ENCODE measurements at regions not wholly inside any gene's neighbourhood (a gene's known extent, or its start where the extent isn't known, plus 50 kb on each side); places are given as distances from the start of the nearest gene placed in this dataset.
"Not testable (repeated sequence)": the region's sequence is repeated elsewhere in the genome, so short reads cannot be mapped to it uniquely, and the experiment has no call there.

- TF ChIP-seq, protein P1, sequence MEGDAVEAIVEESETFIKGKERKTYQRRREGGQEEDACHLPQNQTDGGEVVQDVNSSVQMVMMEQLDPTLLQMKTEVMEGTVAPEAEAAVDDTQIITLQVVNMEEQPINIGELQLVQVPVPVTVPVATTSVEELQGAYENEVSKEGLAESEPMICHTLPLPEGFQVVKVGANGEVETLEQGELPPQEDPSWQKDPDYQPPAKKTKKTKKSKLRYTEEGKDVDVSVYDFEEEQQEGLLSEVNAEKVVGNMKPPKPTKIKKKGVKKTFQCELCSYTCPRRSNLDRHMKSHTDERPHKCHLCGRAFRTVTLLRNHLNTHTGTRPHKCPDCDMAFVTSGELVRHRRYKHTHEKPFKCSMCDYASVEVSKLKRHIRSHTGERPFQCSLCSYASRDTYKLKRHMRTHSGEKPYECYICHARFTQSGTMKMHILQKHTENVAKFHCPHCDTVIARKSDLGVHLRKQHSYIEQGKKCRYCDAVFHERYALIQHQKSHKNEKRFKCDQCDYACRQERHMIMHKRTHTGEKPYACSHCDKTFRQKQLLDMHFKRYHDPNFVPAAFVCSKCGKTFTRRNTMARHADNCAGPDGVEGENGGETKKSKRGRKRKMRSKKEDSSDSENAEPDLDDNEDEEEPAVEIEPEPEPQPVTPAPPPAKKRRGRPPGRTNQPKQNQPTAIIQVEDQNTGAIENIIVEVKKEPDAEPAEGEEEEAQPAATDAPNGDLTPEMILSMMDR (IDR thresholded peaks at IDR 0.05; ENCODE audit: poor library complexity) = no peak
- TF ChIP-seq EZH2 (IDR thresholded peaks at IDR 0.05; ENCODE audit: borderline replicate concordance) (no peak), EZH2phosphoT487 (IDR thresholded peaks at IDR 0.05; ENCODE audit: low read depth, severe bottlenecking, unreplicated experiment) (no peak)
These were observed 353.3 kb upstream of the EMCN start for GRCh38 chr4:100870940-100871772.

DNA sequence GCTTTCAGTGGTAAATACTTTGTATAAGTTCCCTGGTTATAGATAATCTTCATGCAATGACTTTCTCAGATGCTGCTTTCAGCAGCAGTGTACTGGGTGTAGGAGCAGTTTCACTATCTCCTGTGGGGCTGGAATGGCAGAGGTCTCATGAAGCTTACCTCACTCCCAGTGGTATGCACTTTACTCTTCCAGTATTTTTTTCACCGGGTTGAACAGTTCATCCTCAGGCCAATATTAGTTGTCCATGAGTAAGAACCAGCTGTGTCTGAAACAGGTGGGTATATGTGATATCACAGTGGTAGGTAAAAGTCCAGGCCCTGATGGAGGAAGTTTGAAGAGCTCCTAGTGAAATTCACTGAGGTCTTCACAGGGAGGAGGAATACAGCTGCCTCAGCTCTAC is 351.5 kb upstream of the EMCN start:
- H3K9me2 ChIP-seq (replicated peaks; ENCODE audit: insufficient read depth) = no peaks in the 10 kb centered on the region
- no peak overlapping the region for H2AFZ ChIP-seq
- TF ChIP-seq EZH2phosphoT487 (IDR thresholded peaks at IDR 0.05; ENCODE audit: low read depth, severe bottlenecking, unreplicated experiment) (no peak), EZH2 (IDR thresholded peaks at IDR 0.05; ENCODE audit: borderline replicate concordance) (no peak)
- TF ChIP-seq, protein P1 (IDR thresholded peaks at IDR 0.05; ENCODE audit: poor library complexity) = no peak
- H3K79me2 ChIP-seq = no peaks in the 10 kb centered on the region
- H4K20me1 ChIP-seq (ENCODE audit: insufficient read depth, poor library complexity, severe bottlenecking) = no peaks in the 10 kb centered on the region
- no peak overlapping the region for H3K4me2 ChIP-seq
- H3K9me3 ChIP-seq (ENCODE audit: low read depth) = no peaks in the 10 kb centered on the region
- 79% methylated on average over 1 of the region's 1 CpG for WGBS (ENCODE audit: low lambda C conversion rate, missing lambda C conversion rate)
- no peaks in the 10 kb centered on the region for H3K36me3 ChIP-seq (replicated peaks; ENCODE audit: insufficient read depth, low read depth)
- peak; percentile 11 for DNase-seq (ENCODE audit: low spot score)
- peak overlapping the region; percentile 40 for H3K27ac ChIP-seq
- H3K4me3 ChIP-seq = no peak overlapping the region
- no peaks in the 10 kb centered on the region for H3K27me3 ChIP-seq
- H3K4me1 ChIP-seq (ENCODE audit: insufficient read depth) = no peaks in the 10 kb centered on the region

More at GRCh38 chr4:100870940-100871772, 353.3 kb upstream of the EMCN start:
- no peak overlapping the region for H3K4me3 ChIP-seq
- no peaks in the 10 kb centered on the region for H4K20me1 ChIP-seq (ENCODE audit: insufficient read depth, poor library complexity, severe bottlenecking)
- no peaks in the 10 kb centered on the region for H3K9me3 ChIP-seq (ENCODE audit: low read depth)
- H3K27ac ChIP-seq = no peak overlapping the region
- H2AFZ ChIP-seq = no peak overlapping the region
- H3K4me2 ChIP-seq = no peak overlapping the region
- no peaks in the 10 kb centered on the region for H3K36me3 ChIP-seq (replicated peaks; ENCODE audit: insufficient read depth, low read depth)
- no peaks in the 10 kb centered on the region for H3K9me2 ChIP-seq (replicated peaks; ENCODE audit: insufficient read depth)
- H3K27me3 ChIP-seq = no peaks in the 10 kb centered on the region
- H3K4me1 ChIP-seq (ENCODE audit: insufficient read depth) = no peaks in the 10 kb centered on the region
- no peaks in the 10 kb centered on the region for H3K79me2 ChIP-seq
- DNase-seq (ENCODE audit: low spot score) = no peak
- WGBS (ENCODE audit: low lambda C conversion rate, missing lambda C conversion rate) = 94% methylated on average over 8 of the region's 8 CpGs

GRCh38 chr4:100868281-100868680 is 350.5 kb upstream of the EMCN start:
- not testable (repeated sequence) for H2AFZ ChIP-seq; H3K4me1 ChIP-seq (ENCODE audit: insufficient read depth); H3K4me3 ChIP-seq; H3K9me3 ChIP-seq (ENCODE audit: low read depth); H3K79me2 ChIP-seq; H3K27me3 ChIP-seq; H3K36me3 ChIP-seq (replicated peaks; ENCODE audit: insufficient read depth, low read depth); H3K9me2 ChIP-seq (replicated peaks; ENCODE audit: insufficient read depth); H3K27ac ChIP-seq; H4K20me1 ChIP-seq (ENCODE audit: insufficient read depth, poor library complexity, severe bottlenecking)
- peak; percentile 77 for DNase-seq (ENCODE audit: low spot score)
- WGBS (ENCODE audit: low lambda C conversion rate, missing lambda C conversion rate) = 56% methylated on average over 4 of the region's 4 CpGs
- peak overlapping the region; percentile 37 for H3K4me2 ChIP-seq

GRCh38 chr4:100852326-100852725 is 334.5 kb upstream of the EMCN start:
- no peak for TF ChIP-seq EZH2 (IDR thresholded peaks at IDR 0.05; ENCODE audit: borderline replicate concordance)
- TF ChIP-seq EZH2phosphoT487 (IDR thresholded peaks at IDR 0.05; ENCODE audit: low read depth, severe bottlenecking, unreplicated experiment) = no peak
- TF ChIP-seq, protein P1 (IDR thresholded peaks at IDR 0.05; ENCODE audit: poor library complexity) = no peak
- no peak overlapping the region for H2AFZ ChIP-seq
- no peaks in the 10 kb centered on the region for H3K27me3 ChIP-seq
- WGBS (ENCODE audit: low lambda C conversion rate, missing lambda C conversion rate) = 96% methylated on average over 1 of the region's 1 CpG
- H3K4me3 ChIP-seq = no peak overlapping the region
- H4K20me1 ChIP-seq (ENCODE audit: insufficient read depth, poor library complexity, severe bottlenecking) = no peaks in the 10 kb centered on the region
- no peaks in the 10 kb centered on the region for H3K79me2 ChIP-seq
- H3K36me3 ChIP-seq (replicated peaks; ENCODE audit: insufficient read depth, low read depth) = no peaks in the 10 kb centered on the region
- H3K27ac ChIP-seq = no peak overlapping the region
- H3K4me1 ChIP-seq (ENCODE audit: insufficient read depth) = no peaks in the 10 kb centered on the region
- no peaks in the 10 kb centered on the region for H3K9me2 ChIP-seq (replicated peaks; ENCODE audit: insufficient read depth)
- no peak overlapping the region for H3K4me2 ChIP-seq
- no peaks in the 10 kb centered on the region for H3K9me3 ChIP-seq (ENCODE audit: low read depth)
- no peak for DNase-seq (ENCODE audit: low spot score)
